Kidney (tissue), 13 donors: ENCODE measurements at regions not wholly inside any gene's neighbourhood (a gene's known extent, or its start where the extent isn't known, plus 50 kb on each side); places are given as distances from the start of the nearest gene placed in this dataset.

ENCODE experiments used
- DNase-seq, 5 donors: peaks; one replicate each; pipeline ENCODE4 v3.0.0-alpha.2; 2013 to 2020
- FAIRE-seq: peaks from 2 replicates; lab custom pipeline; 2012; peaks lifted over from hg19 to GRCh38; lab: Jason Lieb, UNC
- H3K27ac ChIP-seq, 2 donors: one replicate each; pipeline ENCODE4 v1.7.0; 2013; ENCODE audit warnings: low read depth in 2 of 2, low read length in 2 of 2, inconsistent platforms in 1 of 2
- H3K27me3 ChIP-seq: one replicate; pipeline ENCODE4 v1.7.1; 2013; ENCODE audit warnings: low read length, inconsistent platforms; ENCODE audit not compliant: control insufficient read depth, insufficient read depth
- H3K36me3 ChIP-seq, 3 donors: one replicate each; pipeline versions ENCODE4 v1.7.0 to v1.7.1; 2013; ENCODE audit warnings: low read length in 3 of 3, control low read depth in 1 of 3, inconsistent platforms in 1 of 3; ENCODE audit not compliant: insufficient read depth in 3 of 3, control insufficient read depth in 2 of 3
- H3K4me1 ChIP-seq, 3 donors: one replicate each; pipeline versions ENCODE4 v1.7.0 to v1.7.1; 2013; ENCODE audit warnings: low read length in 3 of 3, inconsistent platforms in 1 of 3, low read depth in 1 of 3; ENCODE audit not compliant: control insufficient read depth in 2 of 3, insufficient read depth in 2 of 3
- H3K4me3 ChIP-seq, 3 donors: one replicate each; pipeline versions ENCODE4 v1.7.0 to v1.8.1; 2013; ENCODE audit warnings: low read length in 3 of 3, control low read depth in 1 of 3, inconsistent platforms in 1 of 3
- H3K9ac ChIP-seq, 3 donors: one replicate each; pipeline versions ENCODE4 v1.7.0 to v1.7.1; 2013; ENCODE audit warnings: low read length in 3 of 3, control low read depth in 1 of 3, inconsistent platforms in 1 of 3
- H3K9me3 ChIP-seq, 3 donors: one replicate each; pipeline versions ENCODE4 v1.7.0 to v1.7.1; 2013; ENCODE audit warnings: low read length in 3 of 3, control low read depth in 1 of 3, inconsistent platforms in 1 of 3; ENCODE audit not compliant: control insufficient read depth in 2 of 3, insufficient read depth in 1 of 3
- CTCF ChIP-seq: IDR thresholded peaks from 3 replicates; pipeline ENCODE4 v1.5.1; 2012; ENCODE audit warnings: mild to moderate bottlenecking, moderate library complexity, borderline replicate concordance; ENCODE audit not compliant: insufficient read depth; ENCODE audit errors: extremely low read depth
- intact Hi-C: fragments of 100-400 bp; cut with DNase I; formaldehyde crosslinking; loops from one replicate; pipeline ENCODE4 v1.11.1; 2022
- donor health status: control.
- donor health status: control.
- donor health status: control.
- donor health status: control.
- donor health status: control.
- donor health status: DM: yes; HTN: yes; CAD: no.
- donor health status: Normal renal cell carcinoma (clear cell type).

- Histone ChIP-seq H3K4me3 (no peak overlapping the region), H3K27me3 (no peaks in the 10 kb centered on the region), H3K9me3 (no peaks in the 10 kb centered on the region), H3K36me3 (no peaks in the 10 kb centered on the region), H3K27ac (no peak overlapping the region), H3K9ac (no peak overlapping the region), H3K4me1 (no peaks in the 10 kb centered on the region)
- intact Hi-C loops, result no loop called here
- FAIRE-seq (no peak), DNase-seq (no peak)
- TF ChIP-seq CTCF, result no peak
Observed at GRCh38 chr12:88419794-88420193, 160.5 kb downstream of the KITLG start.

GRCh38 chr12:88420457-88420856 lies 159.8 kb downstream of the KITLG start:
- Histone ChIP-seq H3K4me1 (no peaks in the 10 kb centered on the region), H3K9me3 (no peaks in the 10 kb centered on the region), H3K27me3 (no peaks in the 10 kb centered on the region), H3K36me3 (no peaks in the 10 kb centered on the region), H3K4me3 (no peak overlapping the region), H3K9ac (no peak overlapping the region), H3K27ac (no peak overlapping the region)
- no peak for TF ChIP-seq CTCF
- DNase-seq, result no peak
- intact Hi-C loops, result no loop called here
- FAIRE-seq, result no peak

GRCh38 chr12:88424791-88425730 lies 155.2 kb downstream of the KITLG start:
- no peaks in the 10 kb centered on the region for H3K27me3 ChIP-seq
- no peaks in the 10 kb centered on the region for H3K9me3 ChIP-seq
- intact Hi-C loops, result no loop called here
- no peaks in the 10 kb centered on the region for H3K4me1 ChIP-seq
- H3K9ac ChIP-seq, result no peak overlapping the region
- DNase-seq (no peak), FAIRE-seq (no peak)
- no peak for TF ChIP-seq CTCF
- no peaks in the 10 kb centered on the region for H3K36me3 ChIP-seq
- no peak overlapping the region for H3K27ac ChIP-seq
- no peak overlapping the region for H3K4me3 ChIP-seq
